ENCODE measurements at regions not wholly inside any gene's neighbourhood (a gene's known extent, or its start where the extent isn't known, plus 50 kb on each side); places are given as distances from the start of the nearest gene placed in this dataset.

DNA sequence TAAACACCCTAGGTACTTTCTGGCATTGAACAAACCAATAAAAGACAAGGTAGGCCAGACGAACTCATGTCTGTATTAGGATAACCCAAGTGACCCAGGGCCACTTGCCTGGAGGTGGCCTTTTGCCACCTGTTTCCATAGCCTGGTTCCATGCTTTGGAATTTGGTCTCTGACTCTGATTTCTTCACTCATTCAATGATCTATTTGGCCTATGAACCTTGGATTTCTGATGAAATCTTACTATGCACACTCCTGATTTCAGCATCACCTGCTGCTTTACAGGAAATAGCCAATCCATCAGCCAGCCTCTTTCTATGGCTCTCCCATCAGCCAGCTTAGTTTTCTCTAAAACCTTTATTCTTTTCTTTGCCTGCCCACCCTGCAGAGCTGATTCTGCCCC lies 142.8 kb upstream of the PSMD7 start:
- H3K27ac ChIP-seq (ENCODE audit: insufficient read depth in 1 of 2, low read depth in 1 of 2, low read length in 2 of 2, poor library complexity in 1 of 2, severe bottlenecking in 2 of 2) = no peak overlapping the region
- peaks cover 0 to 6% (median 3%) of the 10 kb centered on the region in 5 experiments for H3K9me3 ChIP-seq (ENCODE audit: control extremely low read depth in 1 of 5, control insufficient read depth in 4 of 5, insufficient read depth in 2 of 5, low read depth in 1 of 5, low read length in 4 of 5)
- H3K4me1 ChIP-seq (ENCODE audit: control extremely low read depth in 1 of 4, control insufficient read depth in 4 of 4, insufficient read depth in 4 of 4, low read length in 3 of 4) = no peaks in the 10 kb centered on the region
- H3K27me3 ChIP-seq (replicated peaks in 2 of 5; ENCODE audit: control insufficient read depth in 4 of 5, insufficient read depth in 5 of 5, low read length in 4 of 5) = no peaks in the 10 kb centered on the region
- no peaks in the 10 kb centered on the region for H3K36me3 ChIP-seq (ENCODE audit: control insufficient read depth in 4 of 4, insufficient read depth in 4 of 4, low read length in 3 of 4)
- ChIA-PET CTCF (no interaction called here), POLR2A (no interaction called here)
- DNase-seq = no peak
- WGBS (ENCODE audit: insufficient coverage) = 80% methylated on average over 1 of the region's 1 CpG
- no peak overlapping the region for H3K4me3 ChIP-seq (ENCODE audit: control insufficient read depth in 1 of 7, extremely low read depth in 1 of 7, insufficient read depth in 4 of 7, low read depth in 2 of 7, low read length in 6 of 7)

- CTCF ChIA-PET = no interaction called here
- Histone ChIP-seq H3K9me3 (ENCODE audit: control extremely low read depth in 1 of 5, control insufficient read depth in 4 of 5, insufficient read depth in 2 of 5, low read depth in 1 of 5, low read length in 4 of 5) (peaks cover 0 to 3% (median 3%) of the 10 kb centered on the region in 5 experiments), H3K36me3 (ENCODE audit: control insufficient read depth in 4 of 4, insufficient read depth in 4 of 4, low read length in 3 of 4) (no peaks in the 10 kb centered on the region), H3K27ac (ENCODE audit: insufficient read depth in 1 of 2, low read depth in 1 of 2, low read length in 2 of 2, poor library complexity in 1 of 2, severe bottlenecking in 2 of 2) (no peak overlapping the region), H3K4me1 (ENCODE audit: control extremely low read depth in 1 of 4, control insufficient read depth in 4 of 4, insufficient read depth in 4 of 4, low read length in 3 of 4) (no peaks in the 10 kb centered on the region), H3K4me3 (ENCODE audit: control insufficient read depth in 1 of 7, extremely low read depth in 1 of 7, insufficient read depth in 4 of 7, low read depth in 2 of 7, low read length in 6 of 7) (no peak overlapping the region), H3K27me3 (replicated peaks in 2 of 5; ENCODE audit: control insufficient read depth in 4 of 5, insufficient read depth in 5 of 5, low read length in 4 of 5) (peaks cover 0 to 5% (median 0%) of the 10 kb centered on the region in 5 experiments)
- POLR2A ChIA-PET = no interaction called here
- 100% methylated on average over 1 of the region's 2 CpGs for WGBS (ENCODE audit: insufficient coverage)
- no peak for DNase-seq
Measured at GRCh38 chr16:74146643-74147042, 150.0 kb upstream of the PSMD7 start.

- Histone ChIP-seq H3K4me3 (ENCODE audit: control insufficient read depth in 1 of 7, extremely low read depth in 1 of 7, insufficient read depth in 4 of 7, low read depth in 2 of 7, low read length in 6 of 7) (no peak overlapping the region), H3K9me3 (ENCODE audit: control extremely low read depth in 1 of 5, control insufficient read depth in 4 of 5, insufficient read depth in 2 of 5, low read depth in 1 of 5, low read length in 4 of 5) (peaks cover 0 to 10% (median 0%) of the 10 kb centered on the region in 5 experiments), H3K36me3 (ENCODE audit: control insufficient read depth in 4 of 4, insufficient read depth in 4 of 4, low read length in 3 of 4) (no peaks in the 10 kb centered on the region), H3K4me1 (ENCODE audit: control extremely low read depth in 1 of 4, control insufficient read depth in 4 of 4, insufficient read depth in 4 of 4, low read length in 3 of 4) (no peaks in the 10 kb centered on the region), H3K27ac (ENCODE audit: insufficient read depth in 1 of 2, low read depth in 1 of 2, low read length in 2 of 2, poor library complexity in 1 of 2, severe bottlenecking in 2 of 2) (no peak overlapping the region), H3K27me3 (replicated peaks in 2 of 5; ENCODE audit: control insufficient read depth in 4 of 5, insufficient read depth in 5 of 5, low read length in 4 of 5) (peaks cover 0 to 5% (median 0%) of the 10 kb centered on the region in 5 experiments)
- ChIA-PET POLR2A (no interaction called here), CTCF (interaction anchor here (0.9 kb wide), 1 partner anchor 38 kb away, joined by 3 read pairs; no protein-coding TSS in a partner anchor)
- DNase-seq = no peak
- WGBS (ENCODE audit: insufficient coverage) = 100% methylated on average over 1 of the region's 3 CpGs
Measured at GRCh38 chr16:74143171-74143570, 153.4 kb upstream of the PSMD7 start.

DNA sequence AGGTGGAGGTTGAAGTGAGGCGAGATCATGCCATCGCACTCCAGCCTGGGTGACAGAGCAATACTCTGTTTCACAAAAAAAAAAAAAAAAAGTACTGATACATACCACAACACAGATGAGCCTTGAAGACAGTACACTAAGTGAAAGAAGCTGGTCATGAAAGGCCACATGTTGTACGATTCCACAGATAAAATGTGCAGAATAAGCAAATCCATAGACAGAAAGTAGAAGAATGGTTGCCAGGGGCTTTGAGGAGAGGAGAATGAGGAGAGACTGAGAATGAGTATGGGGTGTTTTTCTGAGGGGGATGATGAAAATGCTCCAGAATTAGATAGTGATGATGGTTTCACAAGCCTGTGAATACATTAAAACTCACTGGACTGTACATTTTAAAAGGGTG lies 155.6 kb upstream of the PSMD7 start:
- H3K36me3 ChIP-seq (ENCODE audit: control insufficient read depth in 4 of 4, insufficient read depth in 4 of 4, low read length in 3 of 4) = no peaks in the 10 kb centered on the region
- DNase-seq = no peak
- H3K27me3 ChIP-seq (replicated peaks in 2 of 5; ENCODE audit: control insufficient read depth in 4 of 5, insufficient read depth in 5 of 5, low read length in 4 of 5) = peaks cover 0 to 5% (median 0%) of the 10 kb centered on the region in 5 experiments
- H3K27ac ChIP-seq (ENCODE audit: insufficient read depth in 1 of 2, low read depth in 1 of 2, low read length in 2 of 2, poor library complexity in 1 of 2, severe bottlenecking in 2 of 2) = no peak overlapping the region
- 94% methylated on average over 3 of the region's 3 CpGs for WGBS (ENCODE audit: insufficient coverage)
- no peaks in the 10 kb centered on the region for H3K4me1 ChIP-seq (ENCODE audit: control extremely low read depth in 1 of 4, control insufficient read depth in 4 of 4, insufficient read depth in 4 of 4, low read length in 3 of 4)
- H3K4me3 ChIP-seq (ENCODE audit: control insufficient read depth in 1 of 7, extremely low read depth in 1 of 7, insufficient read depth in 4 of 7, low read depth in 2 of 7, low read length in 6 of 7) = no peak overlapping the region
- POLR2A ChIA-PET = no interaction called here
- CTCF ChIA-PET = no interaction called here
- peaks cover 0 to 7% (median 0%) of the 10 kb centered on the region in 5 experiments for H3K9me3 ChIP-seq (ENCODE audit: control extremely low read depth in 1 of 5, control insufficient read depth in 4 of 5, insufficient read depth in 2 of 5, low read depth in 1 of 5, low read length in 4 of 5)

DNA sequence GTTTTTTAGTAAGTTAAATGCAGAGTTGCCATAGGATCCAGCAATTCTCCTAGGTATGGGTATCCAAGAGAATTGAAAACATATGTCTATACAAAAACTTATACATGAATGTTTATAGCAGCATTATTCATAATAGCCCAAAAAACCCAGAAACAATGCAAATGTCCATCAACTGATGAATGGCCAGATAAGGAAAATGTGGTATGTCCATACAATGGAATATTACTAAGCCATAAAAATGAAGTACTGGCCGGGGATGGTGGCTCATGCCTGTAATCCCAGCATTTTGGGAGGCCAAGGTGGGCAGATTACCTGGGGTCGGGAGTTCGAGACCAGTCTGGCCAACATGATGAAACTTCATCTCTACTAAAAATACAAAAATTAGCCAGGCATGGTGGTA lies 156.1 kb upstream of the PSMD7 start:
- WGBS (ENCODE audit: insufficient coverage) = 100% methylated on average over 1 of the region's 3 CpGs
- H3K27ac ChIP-seq (ENCODE audit: insufficient read depth in 1 of 2, low read depth in 1 of 2, low read length in 2 of 2, poor library complexity in 1 of 2, severe bottlenecking in 2 of 2) = no peak overlapping the region
- POLR2A ChIA-PET = no interaction called here
- H3K9me3 ChIP-seq (ENCODE audit: control extremely low read depth in 1 of 5, control insufficient read depth in 4 of 5, insufficient read depth in 2 of 5, low read depth in 1 of 5, low read length in 4 of 5) = peaks cover 0 to 7% (median 0%) of the 10 kb centered on the region in 5 experiments
- DNase-seq = no peak
- peaks cover 0 to 5% (median 0%) of the 10 kb centered on the region in 5 experiments for H3K27me3 ChIP-seq (replicated peaks in 2 of 5; ENCODE audit: control insufficient read depth in 4 of 5, insufficient read depth in 5 of 5, low read length in 4 of 5)
- CTCF ChIA-PET = no interaction called here
- no peaks in the 10 kb centered on the region for H3K4me1 ChIP-seq (ENCODE audit: control extremely low read depth in 1 of 4, control insufficient read depth in 4 of 4, insufficient read depth in 4 of 4, low read length in 3 of 4)
- H3K36me3 ChIP-seq (ENCODE audit: control insufficient read depth in 4 of 4, insufficient read depth in 4 of 4, low read length in 3 of 4) = no peaks in the 10 kb centered on the region
- H3K4me3 ChIP-seq (ENCODE audit: control insufficient read depth in 1 of 7, extremely low read depth in 1 of 7, insufficient read depth in 4 of 7, low read depth in 2 of 7, low read length in 6 of 7) = no peak overlapping the region

DNA sequence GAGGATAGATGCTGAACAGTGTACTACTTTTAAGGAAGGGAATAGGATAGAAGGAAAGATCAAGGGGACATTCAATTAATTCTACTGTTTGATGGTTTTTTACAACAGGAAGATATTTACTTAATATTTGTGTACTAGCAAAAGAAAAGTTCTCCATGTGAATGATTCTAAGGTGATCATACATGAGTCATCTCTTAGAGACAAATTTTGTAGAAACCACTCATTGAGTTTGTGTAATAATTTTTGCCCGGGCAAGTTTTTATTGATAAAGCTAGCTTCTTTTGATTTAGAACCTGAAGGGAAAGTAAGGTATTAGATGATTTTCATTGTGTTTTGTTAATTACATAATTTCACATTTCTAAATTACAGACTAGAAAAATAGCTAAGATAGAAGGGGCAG lies 172.8 kb upstream of the PSMD7 start:
- Histone ChIP-seq H3K9me3 (ENCODE audit: control extremely low read depth in 1 of 5, control insufficient read depth in 4 of 5, insufficient read depth in 2 of 5, low read depth in 1 of 5, low read length in 4 of 5) (peaks cover 0 to 5% (median 0%) of the 10 kb centered on the region in 5 experiments), H3K4me1 (ENCODE audit: control extremely low read depth in 1 of 4, control insufficient read depth in 4 of 4, insufficient read depth in 4 of 4, low read length in 3 of 4) (no peaks in the 10 kb centered on the region), H3K27ac (ENCODE audit: insufficient read depth in 1 of 2, low read depth in 1 of 2, low read length in 2 of 2, poor library complexity in 1 of 2, severe bottlenecking in 2 of 2) (no peak overlapping the region), H3K4me3 (ENCODE audit: control insufficient read depth in 1 of 7, extremely low read depth in 1 of 7, insufficient read depth in 4 of 7, low read depth in 2 of 7, low read length in 6 of 7) (no peak overlapping the region), H3K27me3 (replicated peaks in 2 of 5; ENCODE audit: control insufficient read depth in 4 of 5, insufficient read depth in 5 of 5, low read length in 4 of 5) (peaks cover 0 to 7% (median 0%) of the 10 kb centered on the region in 5 experiments), H3K36me3 (ENCODE audit: control insufficient read depth in 4 of 4, insufficient read depth in 4 of 4, low read length in 3 of 4) (no peaks in the 10 kb centered on the region)
- CTCF ChIA-PET = no interaction called here
- POLR2A ChIA-PET = no interaction called here
- DNase-seq = no peak
- WGBS (ENCODE audit: insufficient coverage) = no CpG with 5 or more reads among the region's 1 CpG

DNA sequence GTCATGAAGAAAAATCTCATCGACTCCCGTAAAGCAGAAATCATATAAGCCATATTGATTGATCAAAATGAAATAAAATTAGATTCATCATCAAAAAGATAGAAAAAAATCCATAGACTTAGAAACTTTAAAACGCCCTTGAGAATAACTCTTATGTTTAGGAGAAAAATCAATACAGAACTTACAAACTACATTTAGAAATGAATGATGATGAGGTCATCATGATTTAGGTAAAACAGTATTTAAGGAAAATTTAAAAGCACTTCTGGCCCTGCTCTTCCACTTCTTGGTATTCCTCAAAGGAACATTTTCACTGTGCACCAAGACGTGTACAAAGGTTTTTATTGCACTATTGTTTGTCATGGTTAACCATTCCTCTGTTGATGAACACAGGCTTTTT lies 173.4 kb upstream of the PSMD7 start:
- ChIA-PET CTCF (no interaction called here), POLR2A (no interaction called here)
- Histone ChIP-seq H3K36me3 (ENCODE audit: control insufficient read depth in 4 of 4, insufficient read depth in 4 of 4, low read length in 3 of 4) (no peaks in the 10 kb centered on the region), H3K4me3 (ENCODE audit: control insufficient read depth in 1 of 7, extremely low read depth in 1 of 7, insufficient read depth in 4 of 7, low read depth in 2 of 7, low read length in 6 of 7) (no peak overlapping the region), H3K27ac (ENCODE audit: insufficient read depth in 1 of 2, low read depth in 1 of 2, low read length in 2 of 2, poor library complexity in 1 of 2, severe bottlenecking in 2 of 2) (no peak overlapping the region), H3K27me3 (replicated peaks in 2 of 5; ENCODE audit: control insufficient read depth in 4 of 5, insufficient read depth in 5 of 5, low read length in 4 of 5) (peaks cover 0 to 7% (median 0%) of the 10 kb centered on the region in 5 experiments), H3K9me3 (ENCODE audit: control extremely low read depth in 1 of 5, control insufficient read depth in 4 of 5, insufficient read depth in 2 of 5, low read depth in 1 of 5, low read length in 4 of 5) (peaks cover 0 to 5% (median 0%) of the 10 kb centered on the region in 5 experiments), H3K4me1 (ENCODE audit: control extremely low read depth in 1 of 4, control insufficient read depth in 4 of 4, insufficient read depth in 4 of 4, low read length in 3 of 4) (no peaks in the 10 kb centered on the region)
- 55% methylated on average over 1 of the region's 4 CpGs for WGBS (ENCODE audit: insufficient coverage)
- no peak for DNase-seq

All from common myeloid progenitor, CD34-positive (primary cell).